ENCODE measurements at regions not wholly inside any gene's neighbourhood (a gene's known extent, or its start where the extent isn't known, plus 50 kb on each side); places are given as distances from the start of the nearest gene placed in this dataset.

DNA sequence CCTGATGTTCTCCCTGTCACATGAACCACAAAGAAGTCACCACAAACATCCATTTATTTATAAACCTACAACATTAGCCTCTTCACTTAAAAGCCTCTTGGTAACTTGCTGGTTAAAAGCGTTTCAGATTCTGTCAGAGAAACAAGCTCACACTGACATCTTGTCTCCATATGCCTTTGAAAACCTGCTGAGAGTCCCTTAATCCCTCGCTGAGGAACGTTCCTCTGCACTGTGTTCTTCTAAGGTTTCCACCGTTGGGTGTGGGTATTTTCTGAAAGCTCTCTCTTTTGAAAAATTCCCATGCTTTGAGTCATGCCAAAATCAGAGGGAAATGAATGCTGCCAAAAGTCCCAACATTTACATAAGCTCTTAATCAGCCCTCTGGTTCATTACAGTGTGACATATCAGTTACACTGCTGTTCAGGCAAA lies 149.8 kb downstream of the CCDC34 start:
- H3K27me3 ChIP-seq (ENCODE audit: control insufficient read depth in 2 of 2, insufficient read depth in 2 of 2, low read length in 2 of 2): no peaks in the 10 kb centered on the region
- H3K4me3 ChIP-seq: no peak overlapping the region
- DNase-seq (ENCODE audit: extremely low read depth in 1 of 4, low spot score in 3 of 4) (no peak), FAIRE-seq (no peak), ATAC-seq (no peak)
- POLR2A ChIA-PET: interaction anchor here (0.8 to 1.9 kb wide), 5 partner anchors 9 to 287 kb away, joined by 3 to 5 read pairs (median 3); no protein-coding TSS in a partner anchor
- peaks cover 7 to 14% of the 10 kb centered on the region in 2 experiments; a peak in 3 of 5 replicates for H3K4me1 ChIP-seq (replicated peaks in 1 of 2; ENCODE audit: control insufficient read depth in 2 of 2, insufficient read depth in 2 of 2, low read length in 2 of 2)
- no peak overlapping the region for H2AFZ ChIP-seq (ENCODE audit: low read depth, low read length)
- intact Hi-C loops (cut with micrococcal nuclease) (no loop called here), in situ Hi-C loops (cut with MboI) (no loop called here)
- no peak for TF ChIP-seq ZNF592 (IDR thresholded peaks at IDR 0.05)
- no peak for TF ChIP-seq ZBTB8A (IDR thresholded peaks at IDR 0.05; ENCODE audit: partially characterized antibody)
- TF ChIP-seq TRIM24 (IDR thresholded peaks at IDR 0.05): no peak
- TF ChIP-seq ZFP36 (IDR thresholded peaks at IDR 0.05; ENCODE audit: low read depth, low read length, partially characterized antibody): no peak
- TF ChIP-seq RBM17 (IDR thresholded peaks at IDR 0.05; ENCODE audit: borderline replicate concordance, low read depth, low read length): no peak
- TF ChIP-seq, protein P1, sequence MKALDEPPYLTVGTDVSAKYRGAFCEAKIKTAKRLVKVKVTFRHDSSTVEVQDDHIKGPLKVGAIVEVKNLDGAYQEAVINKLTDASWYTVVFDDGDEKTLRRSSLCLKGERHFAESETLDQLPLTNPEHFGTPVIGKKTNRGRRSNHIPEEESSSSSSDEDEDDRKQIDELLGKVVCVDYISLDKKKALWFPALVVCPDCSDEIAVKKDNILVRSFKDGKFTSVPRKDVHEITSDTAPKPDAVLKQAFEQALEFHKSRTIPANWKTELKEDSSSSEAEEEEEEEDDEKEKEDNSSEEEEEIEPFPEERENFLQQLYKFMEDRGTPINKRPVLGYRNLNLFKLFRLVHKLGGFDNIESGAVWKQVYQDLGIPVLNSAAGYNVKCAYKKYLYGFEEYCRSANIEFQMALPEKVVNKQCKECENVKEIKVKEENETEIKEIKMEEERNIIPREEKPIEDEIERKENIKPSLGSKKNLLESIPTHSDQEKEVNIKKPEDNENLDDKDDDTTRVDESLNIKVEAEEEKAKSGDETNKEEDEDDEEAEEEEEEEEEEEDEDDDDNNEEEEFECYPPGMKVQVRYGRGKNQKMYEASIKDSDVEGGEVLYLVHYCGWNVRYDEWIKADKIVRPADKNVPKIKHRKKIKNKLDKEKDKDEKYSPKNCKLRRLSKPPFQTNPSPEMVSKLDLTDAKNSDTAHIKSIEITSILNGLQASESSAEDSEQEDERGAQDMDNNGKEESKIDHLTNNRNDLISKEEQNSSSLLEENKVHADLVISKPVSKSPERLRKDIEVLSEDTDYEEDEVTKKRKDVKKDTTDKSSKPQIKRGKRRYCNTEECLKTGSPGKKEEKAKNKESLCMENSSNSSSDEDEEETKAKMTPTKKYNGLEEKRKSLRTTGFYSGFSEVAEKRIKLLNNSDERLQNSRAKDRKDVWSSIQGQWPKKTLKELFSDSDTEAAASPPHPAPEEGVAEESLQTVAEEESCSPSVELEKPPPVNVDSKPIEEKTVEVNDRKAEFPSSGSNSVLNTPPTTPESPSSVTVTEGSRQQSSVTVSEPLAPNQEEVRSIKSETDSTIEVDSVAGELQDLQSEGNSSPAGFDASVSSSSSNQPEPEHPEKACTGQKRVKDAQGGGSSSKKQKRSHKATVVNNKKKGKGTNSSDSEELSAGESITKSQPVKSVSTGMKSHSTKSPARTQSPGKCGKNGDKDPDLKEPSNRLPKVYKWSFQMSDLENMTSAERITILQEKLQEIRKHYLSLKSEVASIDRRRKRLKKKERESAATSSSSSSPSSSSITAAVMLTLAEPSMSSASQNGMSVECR (CRISPR knock-in tag; IDR thresholded peaks at IDR 0.05): no peak
- TF ChIP-seq ZFP30 (CRISPR knock-in tag; IDR thresholded peaks at IDR 0.05; ENCODE audit: borderline replicate concordance): no peak
- no peaks in the 10 kb centered on the region for H3K79me2 ChIP-seq (ENCODE audit: control insufficient read depth, insufficient read depth, low read length)
- no peak overlapping the region for H3K9ac ChIP-seq (ENCODE audit: insufficient read depth in 1 of 2, low read depth in 2 of 2, low read length in 2 of 2)
- no peaks in the 10 kb centered on the region for H4K20me1 ChIP-seq (replicated peaks; ENCODE audit: control insufficient read depth, insufficient read depth, low read length)
- 12% methylated on average over 4 of the region's 4 CpGs for WGBS (ENCODE audit: insufficient coverage, low coverage, missing lambda C conversion rate)
- H3K36me3 ChIP-seq (ENCODE audit: control insufficient read depth, insufficient read depth, low read length): no peaks in the 10 kb centered on the region; the same call in 2 of the 3 replicates
- BruUV-seq (replicated peaks): no TSS peak
- CTCF ChIA-PET (ENCODE audit: low intra/inter-chr PET ratio): no interaction called here
- H3K9me1 ChIP-seq (ENCODE audit: control insufficient read depth, insufficient read depth, low read length): no peaks in the 10 kb centered on the region
- H3K9me3 ChIP-seq (replicated peaks; ENCODE audit: control insufficient read depth, insufficient read depth, low read depth, low read length): no peaks in the 10 kb centered on the region
- no peak overlapping the region for H3K4me2 ChIP-seq (ENCODE audit: insufficient read depth, low read length)
- H3K27ac ChIP-seq (ENCODE audit: extremely low read depth, low read depth, low read length): no peak overlapping the region

All from K562 (cell line).